GM21381 (cell line): ENCODE measurements at regions not wholly inside any gene's neighbourhood (a gene's known extent, or its start where the extent isn't known, plus 50 kb on each side); places are given as distances from the start of the nearest gene placed in this dataset.

Experiments
- ATAC-seq: cut with Tn5 transposase; IDR thresholded peaks from one replicate; pipeline ENCODE4 v1.9.1; 2021; ENCODE audit warnings: mild to moderate bottlenecking, moderate library complexity; ENCODE audit not compliant: unreplicated experiment

DNA sequence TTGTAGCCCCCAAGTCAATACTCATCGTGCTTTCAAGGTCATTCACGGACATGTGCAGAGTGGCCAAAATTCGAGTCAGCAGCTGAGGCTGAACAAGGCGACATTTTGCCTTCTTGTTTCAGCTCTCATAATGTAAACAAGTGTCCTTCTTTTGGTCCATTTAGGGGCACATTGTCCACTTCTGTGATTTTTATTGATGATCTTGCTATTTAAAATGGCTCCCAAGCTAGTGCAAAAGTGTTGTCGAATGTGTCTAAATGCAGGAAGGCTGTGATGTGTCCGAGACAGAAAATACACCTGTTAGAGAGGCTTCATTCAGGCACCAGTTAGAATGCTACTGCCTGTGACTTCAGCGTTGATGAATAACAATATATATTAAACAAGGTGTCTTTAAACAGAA lies 405.9 kb downstream of the IRS2 start:
- no peak for ATAC-seq

DNA sequence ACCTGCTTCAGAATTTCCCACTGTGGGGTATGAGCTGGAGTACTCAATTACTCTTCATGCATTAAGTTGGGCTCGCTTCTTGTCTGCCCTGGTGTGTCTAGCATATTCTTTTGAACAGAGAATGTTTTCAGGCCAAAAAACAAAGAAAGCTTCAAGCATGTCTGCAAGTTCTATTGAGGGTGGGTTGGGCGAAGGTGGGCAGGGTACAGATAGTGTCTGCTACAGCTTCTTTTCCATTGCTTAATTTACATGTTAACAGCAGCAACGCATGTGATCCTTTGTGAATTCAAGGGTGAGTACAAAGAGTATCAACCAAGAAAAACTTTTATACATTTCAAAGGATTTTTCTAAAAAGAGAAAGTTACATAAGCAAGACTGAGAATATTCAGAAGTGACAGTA lies 406.5 kb downstream of the IRS2 start:
- ATAC-seq, result no peak

DNA sequence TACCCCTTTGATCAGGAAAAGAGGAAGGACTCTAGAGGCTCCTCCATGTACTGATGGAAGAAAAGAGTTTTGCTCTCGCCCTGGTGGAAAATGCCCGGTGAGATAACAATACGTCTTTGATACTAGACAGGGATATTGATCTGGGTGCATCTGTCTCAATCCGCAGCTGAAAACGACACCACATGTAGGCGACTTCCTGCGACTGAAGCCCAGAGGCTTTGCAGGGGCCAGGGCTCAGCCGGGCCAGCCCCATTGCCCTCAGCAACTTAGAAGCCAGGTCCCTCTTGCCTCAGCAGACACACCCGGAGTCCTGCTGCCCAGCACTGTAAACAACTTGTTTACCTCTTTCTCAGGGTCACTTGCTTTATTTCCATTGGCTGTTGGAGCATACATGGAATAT lies 409.4 kb downstream of the IRS2 start:
- ATAC-seq, result no peak

DNA sequence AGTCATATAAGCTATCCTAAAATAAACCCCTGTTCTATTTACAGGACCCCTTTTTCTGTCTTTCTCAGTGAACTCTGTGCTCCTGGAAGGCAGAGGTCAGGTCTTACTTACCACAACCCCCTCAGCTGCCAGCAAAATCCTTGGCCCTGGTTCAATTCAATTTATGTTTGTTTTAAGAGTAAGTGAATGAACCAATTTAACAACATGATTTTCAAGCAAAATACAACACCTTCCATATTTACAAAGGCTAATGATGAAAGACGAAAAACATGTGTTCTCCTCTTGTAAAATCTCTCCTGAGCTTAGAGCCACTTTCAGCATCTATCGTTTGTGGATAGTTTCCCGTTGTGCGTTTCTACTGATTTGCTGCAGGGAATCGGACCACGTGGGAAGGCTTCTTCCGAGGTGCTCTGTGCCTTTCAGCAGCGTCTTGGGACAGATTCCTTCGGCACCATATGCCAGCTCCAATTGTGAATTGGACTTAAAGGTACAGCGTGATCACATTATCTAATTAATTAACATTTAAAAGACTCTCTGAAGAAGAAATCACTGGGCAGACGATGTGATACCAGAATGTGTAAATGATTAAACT lies 411.7 kb downstream of the IRS2 start:
- no peak for ATAC-seq

DNA sequence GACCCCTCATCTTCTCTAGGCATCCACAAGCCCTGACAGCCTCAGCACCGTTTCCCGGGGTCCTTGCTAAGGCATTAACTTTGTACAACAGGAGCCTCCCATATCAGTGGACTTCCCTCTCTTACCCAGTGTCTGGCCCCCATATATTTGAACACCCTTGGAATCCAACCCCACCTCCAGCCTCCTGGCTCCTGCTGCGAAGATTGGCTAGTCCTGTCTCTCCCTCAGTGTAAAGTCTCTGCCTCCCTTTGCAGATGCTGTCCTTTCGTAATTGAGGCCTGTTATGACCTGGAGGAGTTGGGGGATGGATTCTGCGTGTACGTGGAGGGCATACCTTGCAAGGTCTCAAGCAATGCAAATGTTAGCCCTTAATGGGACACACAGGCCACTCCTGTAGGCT lies 413.7 kb downstream of the IRS2 start:
- ATAC-seq, result no peak

DNA sequence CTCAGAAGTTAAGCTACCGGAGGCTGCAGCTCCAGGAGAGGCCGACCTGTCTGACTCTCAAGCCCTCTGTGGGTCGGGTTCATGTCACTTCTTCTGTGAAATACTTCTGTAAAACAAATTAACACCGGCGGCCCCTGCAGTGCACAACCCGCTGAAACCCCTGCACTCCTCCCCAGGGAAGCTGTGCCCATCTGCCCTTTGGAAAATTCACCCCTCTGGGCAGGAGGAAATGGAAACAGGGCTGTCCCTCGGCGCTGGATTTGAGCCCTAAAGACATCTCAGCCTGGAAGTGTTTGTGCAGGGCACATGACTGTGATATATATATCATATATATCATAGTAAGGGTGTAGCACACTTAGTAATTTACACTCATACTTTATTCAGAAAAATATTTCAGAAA lies 415.3 kb downstream of the IRS2 start:
- no peak for ATAC-seq

DNA sequence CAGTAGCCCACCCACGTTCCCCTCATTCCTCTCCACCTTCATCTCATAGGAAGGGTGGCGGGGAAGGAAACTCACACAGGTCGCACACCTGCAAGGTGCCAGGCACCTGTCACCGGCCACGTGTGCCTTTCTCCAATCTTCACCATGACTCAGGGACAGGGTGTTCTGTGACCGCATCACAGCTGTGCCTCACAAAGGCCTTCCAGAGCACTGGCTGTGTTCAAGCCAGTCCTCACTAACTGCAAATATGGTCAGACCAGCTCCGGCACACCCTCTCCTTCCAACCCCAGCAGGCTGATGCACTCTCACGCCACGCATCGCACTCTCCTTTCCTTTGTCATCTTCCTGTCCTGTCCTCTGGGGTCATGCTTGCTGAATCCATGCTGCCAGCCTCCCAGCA lies 415.9 kb downstream of the IRS2 start:
- ATAC-seq, result no peak

DNA sequence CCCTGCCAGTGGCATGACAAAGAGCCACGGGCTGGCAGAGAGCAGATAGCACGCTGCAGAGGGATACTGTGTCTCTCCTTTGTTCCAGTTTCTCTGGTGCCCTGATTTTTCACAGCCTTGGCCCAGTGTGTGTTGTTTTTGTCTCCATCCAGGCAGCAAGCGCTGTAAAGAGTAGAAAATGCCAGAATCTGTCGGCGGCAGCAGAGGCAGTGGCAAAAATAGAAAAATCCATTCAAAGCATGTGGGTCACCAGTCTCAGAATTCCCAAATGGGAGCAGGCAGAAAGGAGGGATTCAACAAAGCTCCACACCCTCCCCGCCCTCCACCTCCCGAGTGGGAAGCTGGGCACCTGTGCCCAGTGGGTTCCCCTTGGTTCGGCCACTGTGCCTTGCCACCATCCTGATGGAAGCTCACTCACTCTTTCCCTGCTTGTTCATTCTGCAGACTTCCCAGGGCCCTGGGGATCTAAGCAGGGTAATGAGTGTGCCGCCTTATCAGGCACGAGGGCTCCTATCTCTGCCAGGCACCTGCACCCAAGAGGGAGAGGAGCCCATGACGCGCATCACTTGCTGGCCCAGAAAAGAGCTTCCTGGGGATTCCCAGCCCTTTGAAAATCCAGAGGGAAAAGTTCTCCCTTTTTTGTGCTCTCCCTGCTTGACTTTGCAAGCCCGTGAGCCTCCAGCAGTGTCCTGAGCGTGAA lies 416.9 kb downstream of the IRS2 start:
- ATAC-seq, result no peak

DNA sequence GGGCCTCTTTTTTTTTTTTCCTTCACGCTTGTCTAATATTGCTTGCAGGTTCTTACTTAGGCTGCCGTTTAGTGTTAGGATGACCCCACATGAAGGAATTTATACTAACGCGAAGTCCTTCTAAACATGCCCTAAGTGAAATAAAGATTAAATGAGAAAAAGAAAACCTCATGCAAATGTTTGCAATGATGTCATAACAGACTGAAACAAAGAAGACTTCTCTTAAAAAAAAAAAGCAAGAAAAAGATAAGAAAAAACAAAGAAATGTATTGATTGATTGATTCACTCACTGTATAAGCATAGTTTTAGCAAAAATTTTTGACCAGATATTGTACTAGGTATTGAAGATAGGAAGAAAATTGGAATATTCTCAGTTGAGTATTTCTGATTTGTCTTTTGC lies 418.2 kb downstream of the IRS2 start:
- ATAC-seq, result no peak

DNA sequence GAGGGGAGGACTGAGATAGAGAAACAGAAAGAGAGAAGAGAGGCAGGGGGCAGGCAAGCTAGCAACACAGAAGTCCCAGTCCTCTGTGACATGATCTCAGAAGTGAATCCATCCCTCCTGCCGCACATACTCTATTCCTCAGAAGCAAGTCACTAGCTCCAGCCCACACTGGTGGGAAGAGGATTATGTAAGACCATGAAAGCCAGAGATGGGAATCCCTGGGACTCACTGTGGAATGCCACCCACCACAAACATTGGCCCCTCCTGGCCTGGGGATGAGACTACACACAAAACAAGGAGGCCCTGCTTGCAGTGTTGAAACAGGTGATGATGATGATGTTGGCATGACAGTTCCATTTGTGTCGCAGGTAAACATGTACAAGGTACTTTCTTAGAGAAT lies 419.9 kb downstream of the IRS2 start:
- no peak for ATAC-seq

DNA sequence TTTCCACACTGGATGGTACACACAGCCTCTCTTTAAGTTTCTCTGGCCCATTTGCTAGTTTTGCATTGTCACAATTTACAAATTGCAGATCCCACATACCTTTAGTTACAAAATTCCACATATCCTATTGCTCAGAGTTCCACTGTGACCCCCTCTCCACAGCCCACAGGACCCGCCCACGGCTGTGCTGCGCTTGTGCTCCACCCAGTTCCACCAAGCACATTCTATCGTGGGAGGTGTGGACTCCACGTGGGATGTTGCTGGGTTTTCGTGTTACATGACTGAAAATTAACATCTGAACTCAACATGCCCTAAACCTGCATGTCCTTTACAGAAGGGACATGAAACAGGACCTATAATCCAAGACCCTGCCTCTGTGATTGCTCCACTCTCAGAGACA lies 423.0 kb downstream of the IRS2 start:
- ATAC-seq, result no peak

DNA sequence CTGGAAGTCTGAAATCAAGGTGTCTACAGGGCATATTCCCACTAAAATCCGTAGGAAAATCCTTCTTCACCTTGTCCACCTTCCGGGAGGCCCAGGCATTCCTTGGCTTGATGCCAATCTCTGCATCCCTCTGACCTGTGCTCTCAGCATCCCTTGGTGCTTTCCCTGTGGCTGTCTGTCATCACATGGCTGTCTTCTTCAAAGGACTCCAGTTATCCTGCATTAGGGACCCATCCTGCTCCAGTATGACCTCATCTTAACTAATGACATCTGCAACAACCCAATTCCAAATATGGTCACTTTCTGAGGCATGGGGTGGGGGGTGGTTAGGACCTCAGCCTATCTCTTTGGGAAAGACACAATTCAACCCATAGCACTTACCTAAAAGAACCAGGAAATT lies 423.8 kb downstream of the IRS2 start:
- ATAC-seq, result no peak

DNA sequence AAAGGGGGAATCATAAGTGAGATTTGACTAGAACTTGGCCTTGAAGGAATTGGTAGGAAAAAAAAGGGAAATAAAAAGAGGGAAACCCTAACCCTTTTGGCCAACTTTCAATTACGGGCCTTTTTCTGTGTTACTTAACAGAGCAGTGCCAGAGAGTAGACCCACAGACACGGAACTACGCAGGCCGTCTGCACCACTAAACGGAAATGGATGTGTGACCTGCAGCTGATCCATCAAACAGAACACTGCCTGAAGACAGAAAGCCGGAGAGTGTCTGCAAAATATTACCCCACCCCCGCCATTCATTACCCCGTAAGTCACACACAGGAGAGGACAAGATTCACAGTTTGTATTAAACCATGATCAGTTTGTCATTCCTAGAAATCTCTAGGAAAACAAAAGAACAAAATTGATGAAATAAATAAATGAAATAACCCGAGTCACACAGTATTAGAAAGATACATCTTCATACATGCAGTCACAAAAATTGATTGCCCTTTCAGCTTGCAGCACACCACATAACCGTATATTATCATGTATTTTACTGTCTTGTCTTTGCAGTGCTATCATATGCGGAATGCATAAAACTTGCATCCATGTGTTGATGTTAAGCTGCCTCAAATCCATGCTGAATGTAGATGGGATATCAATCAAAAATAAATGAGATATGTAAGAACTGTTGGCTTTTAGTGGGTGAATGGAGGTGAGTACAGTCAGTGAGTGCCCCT lies 424.7 kb downstream of the IRS2 start:
- no peak for ATAC-seq

DNA sequence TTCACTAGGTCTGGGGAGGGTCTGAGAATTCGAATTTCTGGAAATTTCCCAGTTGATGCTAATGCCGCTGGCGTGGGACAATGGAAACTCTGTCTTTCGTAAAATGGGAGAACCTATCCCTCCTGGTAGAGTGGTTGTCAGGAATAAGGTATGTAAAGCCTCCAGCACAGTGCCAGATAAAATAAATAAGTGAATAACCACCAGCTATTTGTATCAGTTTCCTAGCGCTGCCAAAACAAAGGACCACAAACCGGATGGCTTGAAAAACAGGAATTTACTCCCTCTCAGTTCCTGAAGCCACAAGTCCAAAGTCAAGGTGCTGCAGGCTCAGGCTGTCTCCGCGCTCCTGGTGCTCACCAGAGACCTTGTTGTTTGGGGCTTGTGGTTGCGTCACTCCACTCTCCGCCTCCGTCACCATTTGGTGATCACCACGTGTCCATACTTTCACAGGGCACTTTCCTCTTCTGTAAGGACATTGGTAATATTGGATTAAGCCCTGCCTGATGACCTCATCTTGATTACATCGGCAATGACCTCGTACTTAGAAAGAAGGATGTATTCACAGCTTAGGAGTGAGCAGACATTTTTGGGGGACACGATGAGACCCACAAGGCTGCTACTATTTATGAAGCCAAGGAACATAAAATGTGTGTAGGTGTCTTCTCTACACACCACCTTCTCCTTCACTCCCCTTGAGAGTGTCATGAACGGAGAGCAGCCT lies 428.5 kb downstream of the IRS2 start:
- ATAC-seq, result no peak

DNA sequence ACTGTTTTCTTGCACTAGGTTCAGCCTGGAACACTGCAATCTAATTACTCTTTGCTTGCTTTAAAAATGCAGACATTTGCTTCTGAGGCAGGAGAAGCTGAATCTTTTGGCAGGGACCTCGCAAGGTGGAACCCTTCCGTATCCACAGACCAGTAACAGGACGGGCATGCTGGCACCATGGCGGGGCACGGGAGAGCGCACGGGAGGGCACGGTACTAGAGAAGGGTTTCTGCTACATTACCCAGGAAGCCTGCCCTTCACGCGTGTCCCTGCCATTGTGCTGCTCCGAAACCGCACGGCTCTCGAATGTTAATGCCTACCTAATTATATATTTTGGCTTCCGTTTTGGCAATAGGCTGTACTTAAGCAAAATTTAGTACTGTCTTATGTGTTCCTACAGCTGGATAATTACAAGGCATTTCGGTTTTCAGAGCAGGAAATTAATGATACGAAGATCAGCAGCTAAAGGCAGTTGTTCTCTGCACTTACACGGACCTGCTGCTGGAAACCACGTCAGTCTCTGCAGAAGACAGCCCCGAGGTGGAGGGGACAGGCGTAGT lies 430.4 kb downstream of the IRS2 start:
- ATAC-seq, result no peak

DNA sequence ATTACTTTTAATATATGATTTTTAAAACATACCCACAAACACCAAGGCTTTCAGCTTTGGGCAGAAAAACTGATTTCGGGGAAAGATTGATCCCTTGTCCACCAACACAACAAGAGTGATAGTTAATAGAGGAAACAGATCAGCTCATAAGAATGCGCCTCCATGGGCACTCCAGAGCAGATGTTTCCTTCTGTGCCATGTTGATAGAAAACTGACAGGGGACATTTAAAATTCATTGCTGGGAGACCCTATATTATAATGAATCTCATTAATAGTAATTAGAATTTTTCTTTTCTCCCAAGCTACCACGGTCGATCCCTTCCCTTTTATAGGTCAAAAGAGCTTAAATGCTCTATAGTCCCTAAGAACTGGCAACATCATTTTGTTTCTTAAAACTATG lies 431.2 kb downstream of the IRS2 start:
- ATAC-seq, result no peak

DNA sequence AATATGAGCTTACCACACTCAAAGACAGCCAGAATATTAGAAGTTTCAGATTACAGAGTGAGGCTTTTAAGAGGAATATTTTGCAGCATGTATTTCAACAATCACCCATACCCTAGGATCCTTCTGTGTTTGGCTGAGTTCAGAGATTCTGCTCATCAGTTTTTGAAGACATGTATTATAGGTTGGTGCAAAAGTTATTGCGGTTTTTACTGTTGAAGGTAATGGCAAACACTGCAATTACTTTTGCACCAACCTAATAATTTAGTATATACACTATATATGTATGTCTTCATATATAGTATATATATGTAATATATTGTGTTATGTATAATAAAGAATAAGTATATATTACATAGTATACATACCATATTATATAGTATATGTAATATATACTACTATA lies 435.1 kb downstream of the IRS2 start:
- ATAC-seq, result no peak

DNA sequence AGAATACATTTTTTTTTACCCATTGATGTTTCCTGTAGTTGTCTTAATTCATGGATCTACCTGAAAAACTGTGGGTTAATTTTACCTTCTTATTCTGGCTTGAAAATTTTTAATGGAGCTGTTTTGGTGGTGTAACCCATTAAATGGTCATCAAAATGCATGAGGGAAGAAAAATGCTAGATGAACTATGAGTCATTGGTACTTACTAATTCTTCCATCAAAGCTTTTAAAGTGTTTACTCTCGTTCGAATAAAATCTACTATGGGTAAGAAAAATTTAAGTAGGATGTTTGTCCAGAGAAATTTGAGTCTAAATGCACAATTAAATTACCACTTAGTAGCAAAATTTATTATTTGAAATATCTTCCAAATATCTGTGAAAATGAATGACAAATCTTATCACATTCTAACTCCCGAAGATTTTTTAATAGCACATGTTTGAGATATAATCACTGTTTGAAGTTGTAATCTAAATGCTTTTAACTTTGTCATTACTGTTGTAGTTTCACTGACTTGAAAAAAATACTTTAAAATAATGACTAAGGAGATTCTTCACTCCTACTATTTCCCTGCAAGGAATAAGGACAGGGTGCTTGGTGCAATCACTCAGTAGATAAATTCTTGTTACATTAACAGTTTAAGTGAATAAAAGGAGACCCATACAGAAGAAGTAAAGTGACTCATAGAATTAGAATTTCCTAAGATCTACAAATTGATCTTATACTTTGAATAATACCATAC lies 437.7 kb downstream of the IRS2 start:
- no peak for ATAC-seq

DNA sequence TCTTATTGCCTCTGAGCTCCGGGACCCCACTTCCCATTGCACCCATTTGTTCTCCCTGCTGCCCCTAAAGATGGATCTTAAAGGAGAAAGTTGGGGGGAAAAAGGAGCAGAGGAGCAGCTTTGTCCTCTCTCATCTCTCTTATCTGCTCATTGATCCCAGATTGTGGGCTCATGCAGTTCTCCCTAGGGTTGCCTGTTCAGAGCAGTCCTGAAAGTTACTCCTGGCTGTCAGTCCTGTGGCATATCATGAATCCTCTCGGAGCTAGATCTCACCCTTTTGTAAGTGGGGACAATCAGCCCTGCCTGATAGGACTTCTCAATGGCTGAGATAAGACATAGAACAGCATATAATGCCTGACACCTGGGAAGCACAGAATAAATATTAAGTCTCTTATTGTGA lies 440.3 kb downstream of the IRS2 start:
- ATAC-seq, result no peak

DNA sequence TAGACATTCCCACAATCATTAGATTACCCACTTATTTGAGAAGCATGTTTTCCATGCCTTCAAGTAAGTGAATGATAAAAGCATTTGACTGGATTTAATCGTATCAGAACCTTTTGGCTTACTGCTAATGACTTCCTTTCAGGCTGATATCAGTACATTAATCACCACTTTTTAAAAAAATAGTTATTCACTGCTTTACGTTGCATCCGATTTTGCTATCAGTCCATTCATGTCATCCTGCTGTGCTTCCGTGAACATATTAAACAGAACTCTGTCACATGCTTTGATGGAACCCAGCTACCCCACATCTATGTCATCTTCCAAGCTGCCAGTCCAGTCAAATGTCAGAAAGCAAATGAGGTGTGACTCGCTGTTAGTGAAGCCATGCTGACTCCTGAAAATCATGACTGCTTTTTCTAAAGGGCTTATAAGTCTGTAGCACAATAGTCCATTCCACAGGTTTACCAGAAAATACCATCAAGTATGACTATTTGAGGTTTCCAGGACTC lies 440.9 kb downstream of the IRS2 start:
- no peak for ATAC-seq
